GM23338 (cell line): ENCODE measurements at regions not wholly inside any gene's neighbourhood (a gene's known extent, or its start where the extent isn't known, plus 50 kb on each side); places are given as distances from the start of the nearest gene placed in this dataset.

Experiments used
- ATAC-seq: fragments of 200-7000 bp; cut with Tn5 transposase; 3 replicates; pipeline ENCODE4 v1.9.1; 2020
- DNase-seq: peaks from one replicate; pipeline ENCODE4 v3.0.0-alpha.2; 2015; ENCODE audit warnings: low spot score
- H2AFZ ChIP-seq: fragments of 200-600 bp; sonication (generic); 2 replicates; pipeline ENCODE4 v1.8.0; 2016; ENCODE audit warnings: antibody characterized with exemption, mild to moderate bottlenecking, moderate library complexity
- H3F3A ChIP-seq: fragments of 200-600 bp; sonication (generic); replicated peaks from 2 replicates; pipeline ENCODE4 v1.8.0; 2017; ENCODE audit warnings: antibody characterized with exemption, mixed run types, low read depth
- H3K27ac ChIP-seq: fragments of 200-600 bp; sonication (generic); 2 replicates; pipeline ENCODE4 v1.6.1; 2016; ENCODE audit warnings: low read depth
- H3K27me3 ChIP-seq: fragments of 200-600 bp; sonication (generic); 2 replicates; pipeline ENCODE4 v1.8.0; 2016; ENCODE audit warnings: mild to moderate bottlenecking, mixed run types, moderate library complexity; ENCODE audit not compliant: insufficient read depth
- H3K36me3 ChIP-seq: fragments of 200-600 bp; sonication (generic); 2 replicates; pipeline ENCODE4 v1.8.0; 2016; ENCODE audit warnings: mild to moderate bottlenecking; ENCODE audit not compliant: insufficient read depth
- H3K4me1 ChIP-seq: fragments of 200-600 bp; sonication (generic); 2 replicates; pipeline ENCODE4 v1.8.0; 2016; ENCODE audit warnings: mild to moderate bottlenecking, moderate library complexity; ENCODE audit not compliant: insufficient read depth
- H3K4me2 ChIP-seq: fragments of 200-600 bp; sonication (generic); 2 replicates; pipeline ENCODE4 v1.7.1; 2017; ENCODE audit warnings: mixed run types
- H3K4me3 ChIP-seq: fragments of 200-600 bp; sonication (generic); 2 replicates; pipeline ENCODE4 v1.6.1; 2016; ENCODE audit warnings: mixed run types
- H3K79me2 ChIP-seq: fragments of 200-600 bp; sonication (generic); replicated peaks from 2 replicates; pipeline ENCODE4 v1.8.0; 2017; ENCODE audit warnings: mild to moderate bottlenecking; ENCODE audit not compliant: insufficient read depth
- H3K9me2 ChIP-seq: fragments of 200-600 bp; sonication (generic); 2 replicates; pipeline ENCODE4 v1.8.0; 2017; ENCODE audit not compliant: insufficient read depth
- H4K20me1 ChIP-seq: fragments of 200-600 bp; sonication (generic); replicated peaks from 2 replicates; pipeline ENCODE4 v1.8.0; 2017; ENCODE audit warnings: mild to moderate bottlenecking; ENCODE audit not compliant: insufficient read depth
- H3K27ac Mint-ChIP-seq: 2 replicates; pipeline ENCODE4 v1.8.0; 2020; ENCODE audit warnings: inconsistent platforms, mild to moderate bottlenecking, moderate library complexity, mixed read lengths
- H3K27me3 Mint-ChIP-seq: 3 replicates; pipeline ENCODE4 v1.8.0; 2022; ENCODE audit warnings: low read depth, mild to moderate bottlenecking, moderate library complexity, mixed read lengths, inconsistent platforms; ENCODE audit not compliant: insufficient read depth, poor library complexity
- H3K36me3 Mint-ChIP-seq: 3 replicates; pipeline ENCODE4 v1.8.0; 2021; ENCODE audit warnings: low read depth, mild to moderate bottlenecking, inconsistent platforms, moderate library complexity, mixed read lengths
- H3K4me1 Mint-ChIP-seq: 3 replicates; pipeline ENCODE4 v1.8.0; 2020; ENCODE audit warnings: mild to moderate bottlenecking, inconsistent platforms, mixed read lengths
- H3K4me3 Mint-ChIP-seq: 3 replicates; pipeline ENCODE4 v1.8.0; 2021; ENCODE audit warnings: moderate library complexity, mild to moderate bottlenecking, inconsistent platforms, mixed read lengths
- H3K9me3 Mint-ChIP-seq: 3 replicates; pipeline ENCODE4 v1.8.0; 2020; ENCODE audit warnings: moderate library complexity, mild to moderate bottlenecking, inconsistent platforms, mixed read lengths
- CREB1 ChIP-seq: fragments of 250-450 bp; sonication (Bioruptor Pico); IDR thresholded peaks from 2 replicates; pipeline ENCODE4 v1.5.0; 2020; ENCODE audit warnings: low read depth, mild to moderate bottlenecking, moderate library complexity
- EZH2phosphoT487 ChIP-seq: fragments of 200-600 bp; sonication (generic); IDR thresholded peaks from one replicate; pipeline ENCODE4 v1.8.1; 2018; ENCODE audit warnings: antibody characterized with exemption; ENCODE audit not compliant: unreplicated experiment
- NANOG ChIP-seq: IDR thresholded peaks from 2 replicates; pipeline ENCODE4 v1.6.1; 2016; ENCODE audit warnings: antibody characterized with exemption, borderline replicate concordance
- POLR2AphosphoS5 ChIP-seq: IDR thresholded peaks from 2 replicates; pipeline ENCODE4 v1.6.1; 2016; ENCODE audit warnings: antibody characterized with exemption, low read depth
- TF ChIP-seq, protein P1 (sequence below), 2 experiments: fragments of 200-600 bp in 1 of 2; sonication (generic) in 1 of 2; conservative IDR thresholded peaks; 2 replicates each; pipeline versions ENCODE4 v1.5.1 to v1.6.1; 2016 to 2017; ENCODE audit warnings: antibody characterized with exemption in 2 of 2, low read depth in 2 of 2, mild to moderate bottlenecking in 2 of 2, moderate library complexity in 1 of 2
- TF ChIP-seq, protein P2 (sequence below): IDR thresholded peaks from one replicate; pipeline ENCODE4 v1.6.1; 2018; ENCODE audit warnings: antibody characterized with exemption; ENCODE audit not compliant: unreplicated experiment
- TF ChIP-seq, protein P3 (sequence below): fragments of 250-450 bp; sonication (Bioruptor Pico); IDR thresholded peaks from 2 replicates; pipeline ENCODE4 v1.5.0; 2020; ENCODE audit warnings: mild to moderate bottlenecking, moderate library complexity

DNA sequence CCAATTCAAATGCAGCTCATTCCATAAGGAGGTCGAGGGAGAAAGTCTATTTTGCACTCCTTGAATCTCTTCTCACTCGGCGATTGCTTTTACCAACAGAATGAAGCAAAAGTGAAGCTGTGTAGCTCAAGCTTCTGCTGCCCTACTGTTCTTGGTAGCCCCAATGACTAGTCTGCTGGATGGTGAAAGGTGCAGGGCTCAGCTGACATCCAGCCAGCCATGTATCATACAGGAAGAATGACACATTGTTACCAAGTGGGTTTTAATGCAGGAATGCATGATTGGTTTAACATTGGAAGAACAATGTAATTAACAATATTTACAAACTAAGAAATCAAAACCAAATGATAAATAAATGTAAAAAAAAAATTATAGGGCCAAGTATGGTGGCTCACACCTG, 286.2 kb upstream of the HSFY2 start:
- H3K4me3 Mint-ChIP-seq = no peak overlapping the region
- no peaks in the 10 kb centered on the region for H3F3A ChIP-seq
- no peak overlapping the region for H3K4me3 ChIP-seq
- DNase-seq (no peak), ATAC-seq (no peak)
- H3K4me1 ChIP-seq = no peaks in the 10 kb centered on the region
- no peak overlapping the region for H3K27ac Mint-ChIP-seq
- no peak overlapping the region for H3K27ac ChIP-seq
- H3K27me3 Mint-ChIP-seq = no peaks in the 10 kb centered on the region
- TF ChIP-seq, protein P1, sequence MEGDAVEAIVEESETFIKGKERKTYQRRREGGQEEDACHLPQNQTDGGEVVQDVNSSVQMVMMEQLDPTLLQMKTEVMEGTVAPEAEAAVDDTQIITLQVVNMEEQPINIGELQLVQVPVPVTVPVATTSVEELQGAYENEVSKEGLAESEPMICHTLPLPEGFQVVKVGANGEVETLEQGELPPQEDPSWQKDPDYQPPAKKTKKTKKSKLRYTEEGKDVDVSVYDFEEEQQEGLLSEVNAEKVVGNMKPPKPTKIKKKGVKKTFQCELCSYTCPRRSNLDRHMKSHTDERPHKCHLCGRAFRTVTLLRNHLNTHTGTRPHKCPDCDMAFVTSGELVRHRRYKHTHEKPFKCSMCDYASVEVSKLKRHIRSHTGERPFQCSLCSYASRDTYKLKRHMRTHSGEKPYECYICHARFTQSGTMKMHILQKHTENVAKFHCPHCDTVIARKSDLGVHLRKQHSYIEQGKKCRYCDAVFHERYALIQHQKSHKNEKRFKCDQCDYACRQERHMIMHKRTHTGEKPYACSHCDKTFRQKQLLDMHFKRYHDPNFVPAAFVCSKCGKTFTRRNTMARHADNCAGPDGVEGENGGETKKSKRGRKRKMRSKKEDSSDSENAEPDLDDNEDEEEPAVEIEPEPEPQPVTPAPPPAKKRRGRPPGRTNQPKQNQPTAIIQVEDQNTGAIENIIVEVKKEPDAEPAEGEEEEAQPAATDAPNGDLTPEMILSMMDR (conservative IDR thresholded peaks at IDR 0.05; ENCODE audit: low read depth in 2 of 2) = no peak
- no peak for TF ChIP-seq POLR2AphosphoS5
- TF ChIP-seq, protein P2, sequence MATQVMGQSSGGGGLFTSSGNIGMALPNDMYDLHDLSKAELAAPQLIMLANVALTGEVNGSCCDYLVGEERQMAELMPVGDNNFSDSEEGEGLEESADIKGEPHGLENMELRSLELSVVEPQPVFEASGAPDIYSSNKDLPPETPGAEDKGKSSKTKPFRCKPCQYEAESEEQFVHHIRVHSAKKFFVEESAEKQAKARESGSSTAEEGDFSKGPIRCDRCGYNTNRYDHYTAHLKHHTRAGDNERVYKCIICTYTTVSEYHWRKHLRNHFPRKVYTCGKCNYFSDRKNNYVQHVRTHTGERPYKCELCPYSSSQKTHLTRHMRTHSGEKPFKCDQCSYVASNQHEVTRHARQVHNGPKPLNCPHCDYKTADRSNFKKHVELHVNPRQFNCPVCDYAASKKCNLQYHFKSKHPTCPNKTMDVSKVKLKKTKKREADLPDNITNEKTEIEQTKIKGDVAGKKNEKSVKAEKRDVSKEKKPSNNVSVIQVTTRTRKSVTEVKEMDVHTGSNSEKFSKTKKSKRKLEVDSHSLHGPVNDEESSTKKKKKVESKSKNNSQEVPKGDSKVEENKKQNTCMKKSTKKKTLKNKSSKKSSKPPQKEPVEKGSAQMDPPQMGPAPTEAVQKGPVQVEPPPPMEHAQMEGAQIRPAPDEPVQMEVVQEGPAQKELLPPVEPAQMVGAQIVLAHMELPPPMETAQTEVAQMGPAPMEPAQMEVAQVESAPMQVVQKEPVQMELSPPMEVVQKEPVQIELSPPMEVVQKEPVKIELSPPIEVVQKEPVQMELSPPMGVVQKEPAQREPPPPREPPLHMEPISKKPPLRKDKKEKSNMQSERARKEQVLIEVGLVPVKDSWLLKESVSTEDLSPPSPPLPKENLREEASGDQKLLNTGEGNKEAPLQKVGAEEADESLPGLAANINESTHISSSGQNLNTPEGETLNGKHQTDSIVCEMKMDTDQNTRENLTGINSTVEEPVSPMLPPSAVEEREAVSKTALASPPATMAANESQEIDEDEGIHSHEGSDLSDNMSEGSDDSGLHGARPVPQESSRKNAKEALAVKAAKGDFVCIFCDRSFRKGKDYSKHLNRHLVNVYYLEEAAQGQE = no peak
- TF ChIP-seq, protein P3, sequence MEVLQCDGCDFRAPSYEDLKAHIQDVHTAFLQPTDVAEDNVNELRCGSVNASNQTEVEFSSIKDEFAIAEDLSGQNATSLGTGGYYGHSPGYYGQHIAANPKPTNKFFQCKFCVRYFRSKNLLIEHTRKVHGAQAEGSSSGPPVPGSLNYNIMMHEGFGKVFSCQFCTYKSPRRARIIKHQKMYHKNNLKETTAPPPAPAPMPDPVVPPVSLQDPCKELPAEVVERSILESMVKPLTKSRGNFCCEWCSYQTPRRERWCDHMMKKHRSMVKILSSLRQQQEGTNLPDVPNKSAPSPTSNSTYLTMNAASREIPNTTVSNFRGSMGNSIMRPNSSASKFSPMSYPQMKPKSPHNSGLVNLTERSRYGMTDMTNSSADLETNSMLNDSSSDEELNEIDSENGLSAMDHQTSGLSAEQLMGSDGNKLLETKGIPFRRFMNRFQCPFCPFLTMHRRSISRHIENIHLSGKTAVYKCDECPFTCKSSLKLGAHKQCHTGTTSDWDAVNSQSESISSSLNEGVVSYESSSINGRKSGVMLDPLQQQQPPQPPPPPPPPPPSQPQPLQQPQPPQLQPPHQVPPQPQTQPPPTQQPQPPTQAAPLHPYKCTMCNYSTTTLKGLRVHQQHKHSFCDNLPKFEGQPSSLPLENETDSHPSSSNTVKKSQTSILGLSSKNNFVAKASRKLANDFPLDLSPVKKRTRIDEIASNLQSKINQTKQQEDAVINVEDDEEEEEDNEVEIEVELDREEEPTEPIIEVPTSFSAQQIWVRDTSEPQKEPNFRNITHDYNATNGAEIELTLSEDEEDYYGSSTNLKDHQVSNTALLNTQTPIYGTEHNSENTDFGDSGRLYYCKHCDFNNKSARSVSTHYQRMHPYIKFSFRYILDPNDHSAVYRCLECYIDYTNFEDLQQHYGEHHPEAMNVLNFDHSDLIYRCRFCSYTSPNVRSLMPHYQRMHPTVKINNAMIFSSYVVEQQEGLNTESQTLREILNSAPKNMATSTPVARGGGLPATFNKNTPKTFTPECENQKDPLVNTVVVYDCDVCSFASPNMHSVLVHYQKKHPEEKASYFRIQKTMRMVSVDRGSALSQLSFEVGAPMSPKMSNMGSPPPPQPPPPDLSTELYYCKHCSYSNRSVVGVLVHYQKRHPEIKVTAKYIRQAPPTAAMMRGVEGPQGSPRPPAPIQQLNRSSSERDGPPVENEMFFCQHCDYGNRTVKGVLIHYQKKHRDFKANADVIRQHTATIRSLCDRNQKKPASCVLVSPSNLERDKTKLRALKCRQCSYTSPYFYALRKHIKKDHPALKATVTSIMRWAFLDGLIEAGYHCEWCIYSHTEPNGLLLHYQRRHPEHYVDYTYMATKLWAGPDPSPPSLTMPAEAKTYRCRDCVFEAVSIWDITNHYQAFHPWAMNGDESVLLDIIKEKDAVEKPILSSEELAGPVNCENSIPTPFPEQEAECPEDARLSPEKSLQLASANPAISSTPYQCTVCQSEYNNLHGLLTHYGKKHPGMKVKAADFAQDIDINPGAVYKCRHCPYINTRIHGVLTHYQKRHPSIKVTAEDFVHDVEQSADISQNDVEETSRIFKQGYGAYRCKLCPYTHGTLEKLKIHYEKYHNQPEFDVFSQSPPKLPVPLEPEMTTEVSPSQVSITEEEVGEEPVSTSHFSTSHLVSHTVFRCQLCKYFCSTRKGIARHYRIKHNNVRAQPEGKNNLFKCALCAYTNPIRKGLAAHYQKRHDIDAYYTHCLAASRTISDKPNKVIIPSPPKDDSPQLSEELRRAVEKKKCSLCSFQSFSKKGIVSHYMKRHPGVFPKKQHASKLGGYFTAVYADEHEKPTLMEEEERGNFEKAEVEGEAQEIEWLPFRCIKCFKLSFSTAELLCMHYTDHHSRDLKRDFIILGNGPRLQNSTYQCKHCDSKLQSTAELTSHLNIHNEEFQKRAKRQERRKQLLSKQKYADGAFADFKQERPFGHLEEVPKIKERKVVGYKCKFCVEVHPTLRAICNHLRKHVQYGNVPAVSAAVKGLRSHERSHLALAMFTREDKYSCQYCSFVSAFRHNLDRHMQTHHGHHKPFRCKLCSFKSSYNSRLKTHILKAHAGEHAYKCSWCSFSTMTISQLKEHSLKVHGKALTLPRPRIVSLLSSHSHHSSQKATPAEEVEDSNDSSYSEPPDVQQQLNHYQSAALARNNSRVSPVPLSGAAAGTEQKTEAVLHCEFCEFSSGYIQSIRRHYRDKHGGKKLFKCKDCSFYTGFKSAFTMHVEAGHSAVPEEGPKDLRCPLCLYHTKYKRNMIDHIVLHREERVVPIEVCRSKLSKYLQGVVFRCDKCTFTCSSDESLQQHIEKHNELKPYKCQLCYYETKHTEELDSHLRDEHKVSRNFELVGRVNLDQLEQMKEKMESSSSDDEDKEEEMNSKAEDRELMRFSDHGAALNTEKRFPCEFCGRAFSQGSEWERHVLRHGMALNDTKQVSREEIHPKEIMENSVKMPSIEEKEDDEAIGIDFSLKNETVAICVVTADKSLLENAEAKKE (CRISPR knock-in tag) = no peak
- no peak for TF ChIP-seq NANOG
- TF ChIP-seq CREB1 (CRISPR knock-in tag) = no peak
- TF ChIP-seq EZH2phosphoT487 = no peak
- peaks cover 15% of the 10 kb centered on the region; the same call in 2 of the 3 replicates for H3K4me1 Mint-ChIP-seq
- H3K9me3 Mint-ChIP-seq = no peaks in the 10 kb centered on the region
- H3K4me2 ChIP-seq = no peak overlapping the region
- no peak overlapping the region for H2AFZ ChIP-seq
- H3K36me3 Mint-ChIP-seq = peaks cover 14% of the 10 kb centered on the region
- H4K20me1 ChIP-seq = no peaks in the 10 kb centered on the region
- no peaks in the 10 kb centered on the region for H3K9me2 ChIP-seq
- H3K27me3 ChIP-seq = no peaks in the 10 kb centered on the region
- peaks cover 81% of the 10 kb centered on the region for H3K79me2 ChIP-seq
- H3K36me3 ChIP-seq = no peaks in the 10 kb centered on the region
